ENCODE measurements at regions not wholly inside any gene's neighbourhood (a gene's known extent, or its start where the extent isn't known, plus 50 kb on each side); places are given as distances from the start of the nearest gene placed in this dataset.

DNA sequence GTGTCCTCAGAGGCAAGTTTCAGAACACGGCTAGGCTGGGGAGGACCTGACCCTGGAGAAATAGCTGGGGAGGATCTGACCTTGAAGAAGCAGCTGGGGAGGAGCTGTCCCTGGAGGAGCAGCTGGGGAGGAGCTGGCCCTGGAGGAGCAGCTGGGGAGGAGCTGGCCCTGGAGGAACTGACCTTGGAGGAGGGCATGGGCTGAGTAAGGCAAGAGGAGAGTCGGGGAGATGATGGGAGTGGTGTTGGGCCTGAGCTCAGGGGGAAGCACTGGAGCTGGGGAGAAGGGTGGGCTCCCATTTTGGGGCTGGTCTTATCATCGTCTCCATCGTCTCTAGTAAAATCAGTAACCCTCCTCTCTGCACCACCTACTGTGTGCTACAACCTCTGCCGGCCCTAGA lies 179.8 kb upstream of the SHH start:
- Mint-ChIP-seq H3K4me1 (peaks cover 5% of the 10 kb centered on the region in 2 donors), H3K27ac (no peak overlapping the region), H3K9me3 (no peaks in the 10 kb centered on the region), H3K27me3 (ENCODE audit: low read depth in 2 of 2) (peaks cover 0 to 5% of the 10 kb centered on the region in 2 donors), H3K4me3 (no peak overlapping the region), H3K36me3 (no peaks in the 10 kb centered on the region)
- no peaks in the 10 kb centered on the region for H3K27me3 ChIP-seq (ENCODE audit: control insufficient read depth, insufficient read depth, low read length)
- peaks cover 26% of the 10 kb centered on the region for H3K4me1 ChIP-seq (ENCODE audit: control insufficient read depth, insufficient read depth, low read length)
- intact Hi-C loops (cut with micrococcal nuclease): no loop called here
- no peaks in the 10 kb centered on the region for H3K36me3 ChIP-seq (ENCODE audit: control insufficient read depth, insufficient read depth, low read length)
- TF ChIP-seq, protein P1, sequence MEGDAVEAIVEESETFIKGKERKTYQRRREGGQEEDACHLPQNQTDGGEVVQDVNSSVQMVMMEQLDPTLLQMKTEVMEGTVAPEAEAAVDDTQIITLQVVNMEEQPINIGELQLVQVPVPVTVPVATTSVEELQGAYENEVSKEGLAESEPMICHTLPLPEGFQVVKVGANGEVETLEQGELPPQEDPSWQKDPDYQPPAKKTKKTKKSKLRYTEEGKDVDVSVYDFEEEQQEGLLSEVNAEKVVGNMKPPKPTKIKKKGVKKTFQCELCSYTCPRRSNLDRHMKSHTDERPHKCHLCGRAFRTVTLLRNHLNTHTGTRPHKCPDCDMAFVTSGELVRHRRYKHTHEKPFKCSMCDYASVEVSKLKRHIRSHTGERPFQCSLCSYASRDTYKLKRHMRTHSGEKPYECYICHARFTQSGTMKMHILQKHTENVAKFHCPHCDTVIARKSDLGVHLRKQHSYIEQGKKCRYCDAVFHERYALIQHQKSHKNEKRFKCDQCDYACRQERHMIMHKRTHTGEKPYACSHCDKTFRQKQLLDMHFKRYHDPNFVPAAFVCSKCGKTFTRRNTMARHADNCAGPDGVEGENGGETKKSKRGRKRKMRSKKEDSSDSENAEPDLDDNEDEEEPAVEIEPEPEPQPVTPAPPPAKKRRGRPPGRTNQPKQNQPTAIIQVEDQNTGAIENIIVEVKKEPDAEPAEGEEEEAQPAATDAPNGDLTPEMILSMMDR (IDR thresholded peaks at IDR 0.05): no peak
- H3K27ac ChIP-seq (ENCODE audit: low read length): no peak overlapping the region
- ATAC-seq (no peak), DNase-seq (no peak)
- 89% methylated on average over 3 of the region's 5 CpGs for WGBS (ENCODE audit: insufficient coverage)
- H3K9me3 ChIP-seq (ENCODE audit: control insufficient read depth, insufficient read depth, low read length): no peaks in the 10 kb centered on the region
- H3K4me3 ChIP-seq (ENCODE audit: low read length): no peak overlapping the region

DNA sequence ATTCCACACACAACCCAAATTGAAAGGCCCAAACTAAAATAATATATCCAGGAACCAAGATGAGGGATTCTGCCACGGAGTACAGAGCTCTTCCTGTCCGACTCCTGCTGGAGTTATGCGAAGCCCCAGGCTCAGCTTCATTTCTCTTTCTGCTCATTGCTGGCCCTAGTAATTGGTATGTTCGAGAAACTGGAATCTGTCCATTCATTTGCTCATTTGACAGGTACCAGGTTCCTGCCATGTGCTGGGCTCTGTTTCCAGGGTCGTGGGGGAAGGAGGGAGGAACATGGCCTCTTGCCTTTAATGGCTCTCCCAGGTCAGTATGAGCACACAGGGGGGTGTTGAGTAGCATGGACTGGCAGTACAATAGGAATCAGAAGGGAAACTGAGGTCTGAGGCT lies 179.2 kb upstream of the SHH start:
- no peaks in the 10 kb centered on the region for H3K4me1 Mint-ChIP-seq
- intact Hi-C loops (cut with micrococcal nuclease): no loop called here

DNA sequence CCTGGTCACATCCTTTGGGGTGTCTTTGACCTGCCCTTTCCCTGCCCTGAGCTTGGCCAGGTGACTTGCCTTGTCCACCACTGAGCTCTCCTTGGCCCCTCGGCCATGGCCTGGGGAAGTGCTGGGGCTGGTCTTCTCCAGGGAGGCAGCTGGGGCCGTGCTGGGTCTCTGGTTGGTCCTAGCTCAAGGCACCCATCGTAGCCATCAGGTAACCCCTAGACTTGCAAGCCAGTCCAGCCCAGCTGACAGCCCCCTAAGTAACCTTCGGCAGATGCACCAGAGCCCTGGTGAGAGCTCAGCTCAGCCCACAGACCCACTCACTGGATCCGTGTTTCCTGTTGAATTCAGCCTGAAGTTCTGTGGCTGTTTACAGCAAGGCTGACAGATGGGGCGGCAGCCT lies 176.2 kb upstream of the SHH start:
- 80% methylated on average over 6 of the region's 6 CpGs for WGBS (ENCODE audit: insufficient coverage)
- H3K36me3 ChIP-seq (ENCODE audit: control insufficient read depth, insufficient read depth, low read length): no peaks in the 10 kb centered on the region
- Mint-ChIP-seq H3K27ac (no peak overlapping the region), H3K27me3 (ENCODE audit: low read depth in 2 of 2) (peaks cover 0 to 8% of the 10 kb centered on the region in 2 donors), H3K4me3 (no peak overlapping the region), H3K4me1 (no peaks in the 10 kb centered on the region), H3K9me3 (no peaks in the 10 kb centered on the region), H3K36me3 (no peaks in the 10 kb centered on the region)
- intact Hi-C loops (cut with micrococcal nuclease): no loop called here
- no peak overlapping the region for H3K27ac ChIP-seq (ENCODE audit: low read length)
- H3K4me3 ChIP-seq (ENCODE audit: low read length): no peak overlapping the region
- no peaks in the 10 kb centered on the region for H3K4me1 ChIP-seq (ENCODE audit: control insufficient read depth, insufficient read depth, low read length)
- H3K27me3 ChIP-seq (ENCODE audit: control insufficient read depth, insufficient read depth, low read length): no peaks in the 10 kb centered on the region
- ATAC-seq (no peak), DNase-seq (no peak)
- TF ChIP-seq, protein P1 (IDR thresholded peaks at IDR 0.05): no peak
- H3K9me3 ChIP-seq (ENCODE audit: control insufficient read depth, insufficient read depth, low read length): no peaks in the 10 kb centered on the region

More for the DNA sequence above, 179.2 kb upstream of the SHH start:
- H3K27ac Mint-ChIP-seq: no peak overlapping the region
- no peaks in the 10 kb centered on the region for H3K36me3 Mint-ChIP-seq
- ATAC-seq: no peak
- no peaks in the 10 kb centered on the region for H3K36me3 ChIP-seq (ENCODE audit: control insufficient read depth, insufficient read depth, low read length)
- no peak overlapping the region for H3K4me3 Mint-ChIP-seq
- no peak overlapping the region for H3K27ac ChIP-seq (ENCODE audit: low read length)
- peaks cover 0 to 6% of the 10 kb centered on the region in 2 donors for H3K27me3 Mint-ChIP-seq (ENCODE audit: low read depth in 2 of 2)
- 84% methylated on average over 5 of the region's 5 CpGs for WGBS (ENCODE audit: insufficient coverage)
- DNase-seq: no peak
- H3K27me3 ChIP-seq (ENCODE audit: control insufficient read depth, insufficient read depth, low read length): no peaks in the 10 kb centered on the region
- H3K4me3 ChIP-seq (ENCODE audit: low read length): no peak overlapping the region
- H3K4me1 ChIP-seq (ENCODE audit: control insufficient read depth, insufficient read depth, low read length): peaks cover 22% of the 10 kb centered on the region
- TF ChIP-seq, protein P1 (IDR thresholded peaks at IDR 0.05): no peak
- no peaks in the 10 kb centered on the region for H3K9me3 ChIP-seq (ENCODE audit: control insufficient read depth, insufficient read depth, low read length)
- no peaks in the 10 kb centered on the region for H3K9me3 Mint-ChIP-seq

DNA sequence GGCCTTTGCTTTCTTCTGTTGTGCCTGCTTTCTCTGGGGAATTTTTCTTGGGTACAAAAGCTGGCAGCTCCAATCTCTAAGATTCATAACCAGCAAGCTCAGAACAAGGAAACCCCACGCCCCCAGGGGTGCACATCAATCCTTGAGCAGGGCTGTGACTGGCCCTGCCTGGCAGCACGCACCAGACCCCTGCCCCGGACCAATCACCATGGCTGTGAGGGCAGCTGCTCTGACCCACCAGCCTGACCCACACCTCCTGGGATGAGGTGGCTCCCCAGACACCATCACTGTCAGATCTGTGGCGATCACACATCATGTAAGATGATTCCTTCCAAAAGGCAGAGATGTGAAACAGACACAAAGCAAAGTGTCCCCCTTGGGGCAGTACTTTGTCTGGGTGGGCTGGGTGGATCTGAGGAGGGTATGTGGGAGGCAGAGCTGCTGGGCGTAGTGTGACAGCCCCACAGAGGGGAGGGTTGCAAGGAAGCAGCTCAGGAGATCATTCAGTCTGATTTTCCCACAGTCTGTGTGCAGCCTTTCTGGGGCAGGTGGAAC lies 175.5 kb upstream of the SHH start:
- intact Hi-C loops (cut with micrococcal nuclease): no loop called here
- TF ChIP-seq, protein P1 (IDR thresholded peaks at IDR 0.05): no peak

More for the DNA sequence above, 175.5 kb upstream of the SHH start:
- H3K9me3 Mint-ChIP-seq: no peaks in the 10 kb centered on the region
- ATAC-seq (no peak), DNase-seq (no peak)
- peaks cover 0 to 8% of the 10 kb centered on the region in 2 donors for H3K27me3 Mint-ChIP-seq (ENCODE audit: low read depth in 2 of 2)
- no peak overlapping the region for H3K4me3 ChIP-seq (ENCODE audit: low read length)
- no peaks in the 10 kb centered on the region for H3K9me3 ChIP-seq (ENCODE audit: control insufficient read depth, insufficient read depth, low read length)
- H3K4me3 Mint-ChIP-seq: no peak overlapping the region
- H3K27me3 ChIP-seq (ENCODE audit: control insufficient read depth, insufficient read depth, low read length): no peaks in the 10 kb centered on the region
- no peaks in the 10 kb centered on the region for H3K36me3 ChIP-seq (ENCODE audit: control insufficient read depth, insufficient read depth, low read length)
- H3K36me3 Mint-ChIP-seq: no peaks in the 10 kb centered on the region
- no peak overlapping the region for H3K27ac Mint-ChIP-seq
- no peaks in the 10 kb centered on the region for H3K4me1 Mint-ChIP-seq
- no peak overlapping the region for H3K27ac ChIP-seq (ENCODE audit: low read length)
- no peaks in the 10 kb centered on the region for H3K4me1 ChIP-seq (ENCODE audit: control insufficient read depth, insufficient read depth, low read length)
- 79% methylated on average over 5 of the region's 5 CpGs for WGBS (ENCODE audit: insufficient coverage)

Measured in natural killer cell (primary cell).